GM18858 (cell line): ENCODE measurements at regions not wholly inside any gene's neighbourhood (a gene's known extent, or its start where the extent isn't known, plus 50 kb on each side); places are given as distances from the start of the nearest gene placed in this dataset.

Source experiments
- ATAC-seq: cut with Tn5 transposase; IDR thresholded peaks from one replicate; pipeline ENCODE4 v1.9.1; 2021; ENCODE audit not compliant: unreplicated experiment

GRCh38 chr11:95556342-95557163 is 233.0 kb downstream of the FAM76B start:
- ATAC-seq, result peak; percentile 69

- no peak for ATAC-seq
Measured at GRCh38 chr11:95556011-95556341, 233.6 kb downstream of the FAM76B start.

GRCh38 chr11:95554911-95555310 is 234.7 kb downstream of the FAM76B start:
- ATAC-seq, result no peak

GRCh38 chr11:95549301-95549700 is 240.3 kb downstream of the FAM76B start:
- no peak for ATAC-seq

- ATAC-seq, result no peak
Measured at GRCh38 chr11:95548416-95548815, 241.2 kb downstream of the FAM76B start.

GRCh38 chr11:95547976-95548375 is 241.6 kb downstream of the FAM76B start:
- no peak for ATAC-seq

GRCh38 chr11:95547186-95547585 is 242.4 kb downstream of the FAM76B start:
- ATAC-seq, result no peak

- ATAC-seq, result no peak
Measured at GRCh38 chr11:95545116-95545875, 244.3 kb downstream of the FAM76B start.

- ATAC-seq, result no peak
Measured at GRCh38 chr11:95544095-95544856, 245.3 kb downstream of the FAM76B start.

GRCh38 chr11:95542868-95543551 is 246.6 kb downstream of the FAM76B start:
- no peak for ATAC-seq

- no peak for ATAC-seq
Measured at GRCh38 chr11:95541715-95542114, 247.9 kb downstream of the FAM76B start.

- ATAC-seq, result no peak
Measured at GRCh38 chr11:95536047-95536690, 253.4 kb downstream of the FAM76B start.

- no peak for ATAC-seq
Measured at GRCh38 chr11:95534809-95535208, 254.8 kb downstream of the FAM76B start.

GRCh38 chr11:95534226-95534625 is 255.4 kb downstream of the FAM76B start:
- no peak for ATAC-seq

- no peak for ATAC-seq
Measured at GRCh38 chr11:95531116-95531515, 258.5 kb downstream of the FAM76B start.

- ATAC-seq, result no peak
Measured at GRCh38 chr11:95524314-95525036, 265.1 kb downstream of the FAM76B start.

GRCh38 chr11:95522874-95523273 is 266.7 kb downstream of the FAM76B start:
- ATAC-seq, result no peak

- no peak for ATAC-seq
Measured at GRCh38 chr11:95521862-95522261, 267.7 kb downstream of the FAM76B start.

GRCh38 chr11:95521133-95521542 is 268.4 kb downstream of the FAM76B start:
- no peak for ATAC-seq
